GM21390 (cell line): ENCODE measurements at regions not wholly inside any gene's neighbourhood (a gene's known extent, or its start where the extent isn't known, plus 50 kb on each side); places are given as distances from the start of the nearest gene placed in this dataset.

ENCODE experiments used
- ATAC-seq: cut with Tn5 transposase; IDR thresholded peaks from one replicate; pipeline ENCODE4 v1.9.1; 2021; ENCODE audit not compliant: unreplicated experiment

GRCh38 chr2:150789376-150789905, 302.0 kb upstream of the RND3 start:
- ATAC-seq, result no peak

- ATAC-seq, result no peak
Observed at GRCh38 chr2:150788426-150789140, 301.1 kb upstream of the RND3 start.

GRCh38 chr2:150787353-150788093, 300.1 kb upstream of the RND3 start:
- no peak for ATAC-seq

GRCh38 chr2:150784389-150784788, 296.9 kb upstream of the RND3 start:
- ATAC-seq, result no peak

DNA sequence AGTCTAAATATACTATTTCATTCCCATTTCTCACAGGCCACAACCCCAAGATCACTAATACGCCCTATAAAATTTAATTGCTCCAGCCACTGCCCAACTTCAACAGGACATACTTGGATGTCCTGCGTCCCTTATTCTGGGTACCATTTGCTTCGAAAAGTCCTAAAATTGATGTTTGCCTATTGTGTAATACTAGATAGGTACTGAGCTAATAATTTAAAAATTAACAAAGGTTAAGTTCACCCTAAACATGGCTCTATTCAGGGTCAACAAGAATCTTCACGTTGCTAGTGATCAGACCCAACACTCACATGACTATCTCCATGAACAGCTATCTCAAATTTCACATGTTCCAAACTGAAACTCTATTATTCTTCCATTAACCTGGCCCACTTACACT, 296.4 kb upstream of the RND3 start:
- no peak for ATAC-seq

DNA sequence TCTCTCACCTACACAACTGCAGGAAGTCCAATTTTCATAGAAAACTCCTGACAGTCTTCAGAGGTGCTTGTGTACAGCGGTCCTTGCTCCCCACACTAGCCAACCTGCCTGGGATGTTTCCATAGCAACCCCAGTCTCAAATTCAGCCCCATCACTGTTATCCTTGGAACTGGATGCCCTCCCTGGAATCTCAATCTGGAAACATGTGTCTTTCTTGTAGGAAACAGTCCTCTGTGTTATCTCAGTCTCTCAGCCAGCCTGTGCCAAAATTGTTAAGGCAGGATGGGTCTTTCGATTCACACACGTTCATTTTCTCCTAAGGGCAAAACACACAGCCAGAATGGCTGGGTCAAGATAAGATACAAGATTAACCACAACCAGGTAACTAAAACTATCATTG, 295.5 kb upstream of the RND3 start:
- no peak for ATAC-seq

DNA sequence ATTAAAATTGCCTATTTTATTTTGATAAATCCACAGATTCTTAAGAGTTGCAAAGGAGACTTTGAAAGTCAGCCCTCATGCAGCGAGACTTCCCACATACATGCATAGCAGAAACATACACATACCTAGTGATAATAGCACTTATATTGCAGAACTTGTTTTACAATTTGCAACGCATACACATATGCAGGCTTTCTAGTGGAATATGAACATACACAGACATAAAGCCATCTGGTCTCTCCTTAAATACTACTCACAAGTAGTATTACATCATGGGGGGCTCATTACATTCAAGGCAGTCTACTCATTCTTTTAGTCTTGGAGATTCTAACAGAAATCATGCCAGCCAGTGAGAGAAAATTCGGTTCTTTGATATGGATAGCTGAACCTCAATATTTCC, 295.1 kb upstream of the RND3 start:
- ATAC-seq, result no peak

- no peak for ATAC-seq
Observed at GRCh38 chr2:150781142-150781541, 293.7 kb upstream of the RND3 start.

DNA sequence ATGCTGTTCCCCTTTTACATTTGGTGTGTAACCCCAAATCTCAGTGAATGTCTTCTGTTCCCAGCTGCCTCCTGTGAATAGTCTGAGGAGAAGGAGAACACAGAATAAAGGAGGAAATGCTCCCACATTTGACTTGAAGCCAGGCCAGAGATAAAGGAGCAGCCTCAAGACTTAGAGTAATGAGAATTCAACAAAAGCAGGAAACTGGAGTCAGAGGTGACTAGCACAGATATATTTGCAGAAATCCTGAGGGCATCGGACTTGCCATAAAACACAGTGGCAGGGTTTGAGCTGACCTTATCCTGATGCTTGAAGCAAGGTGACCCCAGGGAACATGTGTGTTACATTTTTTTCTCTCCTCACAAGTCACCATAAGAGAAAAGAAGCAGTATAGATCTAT, 291.4 kb upstream of the RND3 start:
- no peak for ATAC-seq

DNA sequence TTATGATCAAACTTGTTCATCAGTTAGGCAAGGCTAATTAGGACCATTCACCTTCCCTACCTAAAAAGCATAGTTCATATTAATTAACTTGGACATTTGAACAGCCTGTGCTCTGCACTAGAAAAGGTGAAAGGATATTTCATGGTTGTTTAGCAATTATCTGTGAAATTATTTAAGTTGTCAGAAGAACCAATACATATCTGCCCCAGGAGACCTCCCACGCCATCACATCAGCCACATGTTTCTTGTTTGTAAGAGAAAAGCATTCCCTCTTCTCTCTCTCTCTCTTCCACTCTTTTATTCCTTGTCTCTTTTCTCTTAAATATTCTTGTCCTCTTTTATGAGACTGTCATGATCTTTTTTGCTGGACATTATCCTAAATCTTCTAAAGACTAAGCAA, 282.0 kb upstream of the RND3 start:
- no peak for ATAC-seq

GRCh38 chr2:150767991-150768746, 280.7 kb upstream of the RND3 start:
- no peak for ATAC-seq

DNA sequence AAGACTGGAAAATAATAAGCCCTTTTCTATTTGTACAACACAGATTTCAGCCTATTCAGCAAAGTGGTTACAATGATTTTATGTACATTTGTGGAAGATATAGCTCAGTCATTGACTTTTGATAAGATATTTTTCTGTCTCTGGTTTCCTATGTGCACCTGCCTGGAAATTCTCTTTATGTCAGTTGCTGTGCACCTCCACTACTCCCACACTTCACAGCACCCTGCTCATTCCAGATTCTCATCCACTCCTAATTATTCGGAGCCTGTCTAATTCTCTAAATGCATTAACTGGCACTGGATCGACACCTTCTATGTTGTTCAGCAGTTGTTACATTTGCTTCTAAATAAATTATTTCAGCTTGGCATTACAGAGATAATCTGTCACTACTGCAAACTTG, 275.1 kb upstream of the RND3 start:
- no peak for ATAC-seq

DNA sequence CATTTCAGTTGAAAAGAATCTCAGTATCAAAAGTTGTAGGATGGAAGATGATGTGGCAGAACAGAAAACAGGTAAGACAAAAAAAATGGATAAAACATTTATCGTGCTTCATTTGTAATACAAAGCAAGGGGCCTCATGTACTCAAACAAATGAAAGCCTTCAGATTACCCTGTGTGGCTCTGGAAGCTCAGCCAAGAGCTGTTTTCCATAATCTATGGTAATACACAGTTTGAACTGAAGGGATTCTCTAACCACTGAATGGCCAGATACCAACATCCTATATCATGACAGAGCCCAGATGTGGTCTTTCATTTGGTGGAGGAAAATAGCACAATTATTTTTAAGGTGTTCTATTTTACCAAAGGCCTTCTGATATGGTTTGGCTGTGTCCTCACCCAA, 272.1 kb upstream of the RND3 start:
- no peak for ATAC-seq

- ATAC-seq, result no peak
Observed at GRCh38 chr2:150759106-150759505, 271.6 kb upstream of the RND3 start.

DNA sequence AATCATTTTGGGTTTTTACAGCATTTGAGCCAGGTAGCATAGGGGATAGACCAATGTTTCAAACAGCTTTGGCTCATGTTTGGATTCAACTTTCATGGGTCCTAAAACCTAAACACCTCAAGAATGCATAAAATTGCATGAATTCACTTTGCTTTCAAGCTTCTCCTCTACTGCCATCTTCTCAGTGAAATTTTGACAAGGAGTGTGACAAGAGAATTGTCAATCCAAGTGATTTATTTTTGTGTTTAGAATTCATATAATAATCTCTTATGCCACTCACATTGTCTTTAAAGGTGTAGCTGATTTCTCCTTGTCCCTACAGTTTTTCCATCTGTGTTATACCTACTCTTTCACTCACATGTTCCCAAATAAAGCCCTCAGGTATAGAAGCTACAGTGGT, 264.8 kb upstream of the RND3 start:
- no peak for ATAC-seq

DNA sequence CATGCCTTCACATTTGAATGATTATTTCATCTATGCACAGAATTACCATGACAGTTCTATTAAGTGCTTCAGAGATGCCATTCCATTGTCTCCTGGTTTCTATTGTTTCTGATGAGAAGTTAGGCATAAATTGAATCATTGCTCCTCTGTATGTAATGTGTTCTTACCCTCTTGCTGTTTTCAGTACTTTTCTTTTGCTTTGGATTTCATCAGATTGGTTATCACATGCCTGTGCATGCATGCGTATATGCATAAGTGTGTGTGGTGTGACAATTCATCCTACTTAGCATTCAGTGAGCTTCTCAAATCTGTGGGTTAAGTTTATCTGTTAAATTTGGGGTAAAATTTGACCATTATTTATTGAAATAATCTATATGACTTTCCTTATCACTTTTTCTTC, 263.3 kb upstream of the RND3 start:
- ATAC-seq, result no peak

- no peak for ATAC-seq
Observed at GRCh38 chr2:150742094-150742493, 254.6 kb upstream of the RND3 start.

- ATAC-seq, result no peak
Observed at GRCh38 chr2:150735894-150736498, 248.5 kb upstream of the RND3 start.

DNA sequence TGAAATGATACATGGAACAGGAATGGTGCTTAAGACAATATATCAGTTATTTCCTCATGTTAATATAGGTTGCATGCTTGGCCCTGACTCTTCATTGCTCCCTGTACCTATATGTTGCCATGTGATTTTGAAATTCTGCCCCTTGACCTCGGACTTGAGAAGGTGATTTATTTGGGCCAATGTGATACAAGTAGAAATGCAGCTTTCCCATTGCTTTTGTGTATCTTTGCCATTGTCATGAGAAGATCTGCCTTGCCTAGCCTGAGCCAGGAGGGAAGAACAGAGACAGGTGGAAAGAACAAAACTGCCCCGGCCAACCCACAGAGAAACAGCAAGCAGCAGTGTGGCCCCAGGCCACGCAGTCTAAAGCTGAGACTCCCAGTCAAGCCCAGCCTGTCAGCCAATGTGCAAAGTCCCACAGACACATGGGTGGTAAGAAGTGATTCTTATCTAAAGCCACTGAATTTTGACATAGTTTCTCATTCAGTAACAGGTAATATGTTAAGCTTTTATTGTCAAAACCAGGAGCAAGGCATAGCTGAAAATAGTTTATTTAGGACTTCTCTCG, 245.7 kb upstream of the RND3 start:
- ATAC-seq, result no peak

- no peak for ATAC-seq
Observed at GRCh38 chr2:150732491-150732890, 245.0 kb upstream of the RND3 start.

- ATAC-seq, result peak; percentile 39
Observed at GRCh38 chr2:150732064-150732463, 244.6 kb upstream of the RND3 start.
